ENCODE measurements at regions not wholly inside any gene's neighbourhood (a gene's known extent, or its start where the extent isn't known, plus 50 kb on each side); places are given as distances from the start of the nearest gene placed in this dataset.

DNA sequence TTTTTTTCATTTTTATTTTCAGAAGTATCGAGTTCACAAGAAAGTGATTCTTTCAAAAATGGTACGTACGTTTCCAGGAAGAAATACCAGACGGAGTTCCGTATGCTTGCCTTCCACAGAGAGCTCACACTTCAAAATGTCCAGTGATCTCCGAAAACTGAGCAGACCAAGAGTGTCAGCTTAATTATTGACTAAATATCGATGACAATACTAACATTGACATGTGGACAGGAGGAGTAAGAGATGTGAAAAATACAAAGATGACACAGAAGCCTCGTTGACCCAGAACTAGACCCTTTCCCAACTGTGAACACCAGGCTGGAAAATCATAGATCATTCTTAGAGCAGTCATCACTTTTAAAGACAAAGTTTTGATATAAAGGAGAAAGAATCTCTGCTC lies 440.0 kb upstream of the POU3F3 start:
- DNase-seq: no peak

GRCh38 chr2:104415284-104415683 lies 438.6 kb upstream of the POU3F3 start:
- no peak for DNase-seq

DNA sequence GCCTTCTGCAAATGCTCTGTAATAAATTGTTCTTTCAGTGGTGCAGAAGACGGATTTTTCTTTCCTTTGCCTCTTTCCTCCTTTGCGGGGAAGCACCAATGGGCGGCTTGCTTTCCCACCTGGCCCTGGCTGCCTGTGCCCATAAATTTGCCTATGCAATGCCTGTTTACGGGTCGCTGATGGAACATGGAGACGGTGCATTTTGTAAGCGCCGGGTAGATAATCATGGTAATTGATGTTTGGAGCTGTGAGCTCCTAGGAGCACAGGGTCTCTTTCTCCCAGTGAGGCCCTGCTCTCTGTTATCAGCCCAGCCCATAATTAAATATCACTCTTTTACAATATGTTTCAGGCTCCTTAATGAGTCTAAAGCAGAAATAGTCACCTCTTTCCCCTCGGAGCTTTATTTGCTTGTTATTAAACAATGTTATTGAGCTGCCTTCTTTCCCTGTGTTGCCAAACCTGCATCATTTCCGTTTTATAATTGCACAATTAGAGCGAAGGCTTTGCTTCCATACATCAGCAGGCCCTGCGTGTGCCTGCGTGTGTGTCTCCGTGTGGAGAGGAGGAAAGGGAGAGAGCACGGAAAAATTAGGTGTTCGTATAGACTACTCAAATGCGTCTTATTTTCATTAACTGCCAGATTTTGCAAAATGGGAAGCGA lies 437.4 kb upstream of the POU3F3 start:
- DNase-seq: no peak

DNA sequence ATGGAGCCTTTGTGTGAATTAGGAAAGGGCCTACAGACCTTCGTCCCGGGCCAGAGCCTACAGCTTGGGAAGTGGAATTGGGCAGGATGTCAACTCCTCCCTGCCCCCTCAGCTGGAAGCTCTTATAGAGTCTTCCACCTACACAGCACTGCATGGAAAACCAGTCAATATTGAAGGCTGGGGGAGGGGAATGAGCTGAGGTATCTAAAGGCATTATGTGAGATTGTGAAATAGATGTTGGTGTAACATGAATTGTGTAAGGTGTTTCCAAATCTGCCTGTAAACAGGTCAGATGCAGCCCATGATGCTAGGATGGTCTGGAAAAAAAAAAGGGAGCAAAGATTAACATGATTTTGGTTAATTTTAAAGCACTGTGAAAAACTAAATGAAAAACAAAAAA lies 433.5 kb upstream of the POU3F3 start:
- no peak for DNase-seq

- no peak for DNase-seq
Observed at GRCh38 chr2:104420953-104421352, 433.0 kb upstream of the POU3F3 start.

DNA sequence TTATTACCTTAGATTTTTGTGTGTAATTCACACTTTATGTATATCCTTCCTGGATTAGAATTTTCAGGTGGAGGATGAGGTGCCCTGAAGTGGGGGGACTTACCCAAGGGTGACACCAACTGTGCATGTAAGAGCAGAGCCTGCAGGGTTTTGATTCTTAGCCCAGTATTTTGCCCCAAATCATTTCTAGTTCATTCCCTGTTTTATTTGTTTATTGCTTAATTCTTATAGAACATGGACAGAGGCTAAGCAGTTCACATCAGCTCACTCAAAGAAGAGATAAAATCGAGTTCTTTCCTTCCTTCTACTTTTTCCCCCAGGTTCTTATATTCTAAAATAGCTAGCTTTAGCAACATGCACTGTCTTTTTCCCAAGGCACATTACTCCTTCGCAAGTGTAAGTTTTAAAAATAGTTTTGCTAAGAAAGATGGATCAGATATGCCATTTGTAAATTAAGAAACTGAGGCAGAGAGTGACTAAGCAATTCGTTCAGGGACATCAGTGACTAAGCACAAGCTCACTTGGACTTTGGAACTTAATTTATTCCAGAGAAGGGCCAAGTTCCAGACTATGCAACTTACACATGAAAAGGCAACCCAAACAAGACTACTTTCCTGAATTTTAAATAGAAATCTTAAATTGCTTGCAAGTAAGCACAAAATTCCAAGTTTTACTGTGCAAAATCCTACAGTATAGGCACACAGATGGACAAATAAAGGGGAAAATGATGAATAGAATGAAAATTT lies 427.9 kb upstream of the POU3F3 start:
- no peak for DNase-seq

GRCh38 chr2:104428155-104428554 lies 425.8 kb upstream of the POU3F3 start:
- no peak for DNase-seq

DNA sequence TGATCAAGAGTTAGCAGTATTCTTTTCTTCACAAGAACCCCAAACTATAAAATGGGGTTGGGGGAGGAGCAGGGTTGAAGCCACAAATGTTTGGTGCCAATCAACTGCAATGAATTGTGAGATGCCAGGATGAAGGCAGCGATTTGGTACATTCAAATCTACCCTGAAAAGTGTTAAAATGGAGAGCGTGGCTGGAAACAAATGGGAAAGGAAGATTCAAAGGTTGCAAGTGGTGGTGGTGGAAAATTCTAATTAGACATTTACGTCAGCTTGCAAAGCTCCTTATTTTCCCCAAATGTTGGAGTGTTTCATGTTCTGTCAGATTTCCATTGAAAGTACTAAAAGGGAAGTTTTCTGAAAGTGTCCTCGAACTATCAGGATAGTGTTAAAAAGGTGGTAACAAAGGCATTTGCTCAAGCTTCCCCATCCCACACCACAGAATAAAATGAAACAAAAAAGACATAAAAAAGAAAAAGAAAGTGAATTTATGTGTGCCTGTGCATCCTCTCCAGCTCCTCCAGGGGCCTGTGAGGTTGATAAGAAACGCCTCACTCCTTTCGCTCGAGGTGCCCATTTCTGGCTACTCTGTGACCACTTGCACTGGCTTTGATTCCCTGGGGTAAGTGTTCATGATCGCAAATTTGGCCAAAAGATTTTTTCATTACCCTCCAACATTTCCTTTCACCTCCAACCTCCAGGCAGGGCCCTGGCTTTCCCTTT lies 424.1 kb upstream of the POU3F3 start:
- DNase-seq: no peak

- DNase-seq: no peak
Observed at GRCh38 chr2:104430359-104430740, 423.6 kb upstream of the POU3F3 start.

DNA sequence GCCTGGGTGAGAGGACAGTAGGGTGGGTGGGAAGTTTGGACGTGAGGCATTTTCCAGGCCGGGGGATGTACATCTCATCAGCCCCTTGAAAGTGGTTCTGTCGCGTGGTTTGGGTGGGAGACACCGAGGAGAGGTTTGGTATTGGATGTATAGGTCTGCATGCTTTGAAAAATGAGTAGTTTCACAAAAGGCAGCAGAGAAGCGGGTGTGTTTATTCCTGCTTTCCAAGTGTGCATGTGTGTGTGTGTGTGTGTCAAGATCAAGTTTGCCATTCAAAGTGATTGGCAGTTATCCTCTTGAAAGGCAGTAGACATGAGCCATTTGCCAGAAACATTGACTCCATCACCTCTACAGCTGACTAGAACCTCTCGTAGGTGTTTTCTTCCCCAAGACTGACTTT lies 423.1 kb upstream of the POU3F3 start:
- DNase-seq: no peak

DNA sequence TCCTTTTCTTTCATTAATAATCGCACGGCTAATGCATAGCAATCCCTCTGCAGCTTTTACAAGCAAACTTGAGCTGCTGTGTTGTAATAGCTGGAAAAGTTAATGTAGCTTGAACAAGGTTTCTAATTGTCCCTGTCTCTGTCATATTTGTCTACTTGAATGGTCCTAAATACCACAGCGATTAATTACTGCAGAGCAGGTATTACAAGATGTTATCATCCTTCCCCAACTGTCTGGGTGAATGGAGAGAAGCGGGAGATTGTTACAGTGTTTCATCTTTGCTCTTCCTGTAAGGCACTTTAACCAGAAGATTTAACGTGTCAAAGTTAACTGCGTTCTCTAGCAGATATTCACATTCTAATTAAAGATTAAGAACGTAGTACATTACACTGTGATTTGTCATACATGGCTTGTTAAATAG lies 422.2 kb upstream of the POU3F3 start:
- DNase-seq: no peak

DNA sequence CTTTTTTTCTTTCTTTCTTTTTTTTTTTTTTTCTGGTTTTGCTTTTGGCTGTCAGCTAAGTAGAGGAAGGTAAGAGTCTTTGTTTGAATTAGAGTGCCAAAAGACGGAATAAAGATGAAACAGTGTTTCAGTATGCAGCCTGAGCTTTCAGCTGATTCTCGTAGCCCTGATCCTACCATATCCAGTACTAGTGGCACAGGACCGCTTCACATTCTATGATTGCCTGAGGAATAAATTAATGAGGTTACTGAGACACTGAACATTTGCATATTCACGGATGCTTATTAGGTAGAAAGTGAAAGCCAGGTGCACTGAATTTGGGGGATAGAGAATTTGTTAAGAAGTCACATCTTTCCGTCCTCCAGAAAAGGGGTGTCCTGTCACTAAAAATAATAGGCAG lies 421.5 kb upstream of the POU3F3 start:
- no peak for DNase-seq

- DNase-seq: no peak
Observed at GRCh38 chr2:104432991-104433390, 420.9 kb upstream of the POU3F3 start.

- DNase-seq: no peak
Observed at GRCh38 chr2:104433657-104434056, 420.3 kb upstream of the POU3F3 start.

DNA sequence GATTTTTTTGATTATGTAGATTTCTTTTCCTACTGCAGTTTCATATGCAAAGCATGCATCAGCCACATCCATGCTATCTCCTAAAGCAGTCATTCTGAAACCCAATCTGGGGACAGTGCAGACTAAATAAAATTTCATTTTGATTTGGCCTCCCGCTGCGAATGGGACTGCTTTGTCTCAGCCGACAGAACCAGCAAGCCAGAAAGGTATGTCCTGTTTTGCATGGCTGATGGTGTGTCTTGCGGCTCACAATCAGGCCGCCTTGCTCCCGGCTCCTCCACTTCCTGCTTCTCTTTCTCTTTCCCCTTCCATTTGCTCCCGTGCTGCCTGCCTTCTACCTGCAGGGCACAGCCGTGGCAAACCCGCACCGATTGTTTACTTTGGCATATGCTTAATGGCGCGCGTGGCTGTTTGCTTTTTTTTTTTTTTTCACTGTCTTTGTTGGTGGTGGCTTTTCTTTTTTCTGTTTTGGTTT lies 419.6 kb upstream of the POU3F3 start:
- no peak for DNase-seq

DNA sequence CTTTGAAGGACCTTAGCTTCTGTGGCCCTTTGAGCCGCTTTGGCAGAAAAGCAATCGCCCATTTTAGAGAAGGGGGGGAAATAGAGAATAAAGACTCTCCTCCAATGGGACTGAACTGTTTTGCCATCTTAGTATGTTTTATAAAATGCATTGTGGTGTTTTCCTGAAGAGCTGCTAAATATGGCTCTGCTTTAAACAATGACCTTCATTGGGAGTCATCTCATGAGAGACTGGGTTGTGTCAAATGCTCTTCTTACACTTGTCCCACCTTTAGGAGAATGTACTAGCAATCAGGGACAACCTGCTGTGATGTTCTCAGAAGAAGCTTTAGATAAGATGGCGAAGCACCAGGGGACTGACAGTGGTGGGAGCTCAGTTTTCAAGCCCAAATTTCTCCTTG lies 418.9 kb upstream of the POU3F3 start:
- no peak for DNase-seq

DNA sequence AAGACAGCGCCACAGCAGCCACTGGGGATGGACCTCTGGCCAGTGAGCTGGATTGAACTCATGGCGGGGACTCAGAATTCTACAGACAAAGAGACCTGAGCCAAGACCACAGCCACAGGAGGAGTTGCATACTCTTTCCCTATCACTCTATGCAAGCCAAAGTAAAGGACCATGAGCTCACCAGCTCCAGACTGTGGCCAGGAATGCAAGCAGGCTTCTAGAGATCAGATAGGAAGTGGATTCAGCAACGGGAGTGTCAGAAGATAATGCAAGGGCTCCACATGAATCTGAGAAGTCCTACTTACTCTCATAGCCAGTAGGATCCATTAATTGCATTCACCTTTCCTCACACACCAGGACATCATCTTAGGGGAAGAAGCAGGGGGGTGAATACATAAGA lies 415.4 kb upstream of the POU3F3 start:
- no peak for DNase-seq

DNA sequence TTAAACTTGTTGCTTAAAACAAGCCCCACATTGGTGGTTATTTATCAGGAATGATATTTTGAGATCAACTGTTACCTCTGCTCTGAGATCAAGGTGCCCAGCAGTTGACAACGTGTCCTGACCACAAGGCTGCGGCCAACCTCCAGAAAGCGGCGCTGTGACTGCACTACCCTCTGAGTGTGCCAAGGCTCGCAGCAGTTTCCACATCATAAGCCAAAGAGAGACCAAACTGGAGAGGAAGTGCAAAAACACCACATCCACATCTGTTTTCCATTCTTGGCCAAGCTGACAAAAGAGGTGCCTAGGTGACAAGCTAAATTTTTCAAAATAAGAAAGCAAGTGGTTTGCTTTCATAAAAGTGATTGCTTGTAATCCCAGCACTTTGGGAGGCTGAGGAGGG lies 410.8 kb upstream of the POU3F3 start:
- DNase-seq: no peak

DNA sequence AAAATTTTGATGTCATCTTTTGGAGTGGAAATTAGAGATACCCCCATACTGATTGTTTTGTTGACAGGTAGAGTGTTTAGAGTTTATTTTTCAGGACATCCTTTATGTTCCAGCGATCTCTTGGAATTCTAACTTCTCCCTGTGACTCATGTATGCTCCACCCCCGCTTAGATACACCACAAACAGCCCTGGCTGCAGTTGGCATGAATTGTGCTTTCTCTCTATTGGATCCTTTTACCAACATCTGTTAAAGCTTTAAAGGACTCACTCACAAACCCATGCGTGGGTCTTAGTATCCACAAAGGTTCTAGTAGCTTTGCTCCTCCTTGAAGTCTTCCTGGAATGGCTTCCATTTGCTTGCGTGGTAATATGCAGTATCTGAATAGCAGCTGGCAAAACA lies 409.5 kb upstream of the POU3F3 start:
- no peak for DNase-seq

GRCh38 chr2:104444889-104445288 lies 409.0 kb upstream of the POU3F3 start:
- no peak for DNase-seq

DNA sequence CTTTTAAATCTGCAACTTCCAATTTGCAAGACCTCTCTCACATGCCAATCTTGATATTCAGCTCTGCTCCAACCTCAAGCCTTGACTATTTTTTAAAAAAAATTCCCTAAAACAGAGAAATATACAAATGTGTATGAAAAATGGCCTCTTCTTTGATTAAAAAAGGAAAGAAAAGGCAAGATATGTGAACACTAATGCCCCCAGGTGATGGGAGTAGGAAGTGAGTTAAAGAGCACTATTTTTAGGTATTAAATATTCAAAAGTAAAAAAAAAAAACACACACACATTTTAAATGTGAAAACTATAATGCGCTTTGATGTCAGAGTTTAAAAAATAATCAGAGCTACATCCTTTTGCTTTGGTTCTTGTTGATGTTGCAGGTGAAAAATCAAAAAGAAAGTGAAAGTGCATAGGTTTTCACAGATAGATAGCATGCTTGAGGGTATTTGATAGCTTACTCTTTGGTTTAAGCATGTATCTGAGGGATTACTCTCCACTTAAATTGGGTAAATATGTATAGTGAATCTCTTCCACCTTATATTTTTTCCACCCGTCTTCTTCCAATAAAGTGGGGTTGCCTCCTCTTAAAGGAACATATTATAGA lies 406.0 kb upstream of the POU3F3 start:
- DNase-seq: no peak

DNA sequence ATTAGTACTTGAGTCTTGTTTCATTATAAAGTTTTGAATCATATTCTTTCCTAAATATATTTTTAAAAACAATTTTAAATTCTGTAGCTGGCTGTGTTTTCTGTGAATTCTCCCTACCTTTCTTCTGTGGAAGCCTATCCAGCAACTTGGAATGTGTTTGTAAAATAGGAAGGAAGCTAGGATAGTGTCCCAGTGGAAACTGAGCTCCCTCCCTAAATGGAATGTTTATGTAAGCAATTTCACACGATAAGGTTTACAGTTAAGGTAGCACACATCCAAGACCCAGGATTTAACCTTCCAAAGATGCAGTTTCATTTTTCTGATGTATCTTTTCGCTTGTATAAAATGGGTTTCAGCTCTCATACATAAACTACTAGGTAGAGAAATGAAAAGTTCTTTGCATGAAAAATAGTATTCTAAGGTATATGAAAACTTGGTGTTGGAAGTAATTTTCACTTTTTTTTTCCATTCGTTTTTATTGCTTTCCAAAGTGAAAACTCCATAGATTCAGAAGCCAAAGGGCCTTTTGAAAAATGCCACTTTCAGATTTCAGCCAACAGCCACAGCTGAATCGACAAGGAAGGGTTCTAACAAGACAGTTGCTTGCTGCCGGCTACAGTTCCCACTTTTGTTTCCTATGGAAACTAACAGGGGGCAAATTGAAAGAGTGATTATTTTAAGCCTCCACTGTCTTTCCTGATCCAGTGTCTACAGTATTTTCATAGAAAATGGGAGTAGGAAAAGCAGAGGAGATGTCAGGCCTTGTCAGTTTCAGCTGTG lies 405.1 kb upstream of the POU3F3 start:
- DNase-seq: no peak

DNA sequence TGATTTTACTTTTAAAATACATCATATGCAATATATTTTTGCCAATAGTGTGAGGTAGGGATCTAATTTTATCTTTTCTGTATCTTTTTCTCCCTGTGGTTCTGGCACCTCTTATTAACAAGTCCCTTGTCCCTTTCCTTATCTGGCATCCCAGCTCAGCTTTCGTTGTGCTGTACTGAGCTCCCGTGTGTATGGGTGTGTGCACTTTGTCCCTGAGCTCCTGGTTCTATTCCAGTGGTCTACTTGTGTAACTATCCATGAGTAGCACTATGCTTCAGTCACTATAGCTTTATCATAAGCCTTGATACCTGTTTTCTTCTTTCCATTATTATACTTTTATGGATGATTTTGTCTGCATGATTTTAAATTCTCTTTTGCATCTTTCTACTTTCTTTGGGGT lies 401.4 kb upstream of the POU3F3 start:
- DNase-seq: no peak
